ENCODE measurements at regions not wholly inside any gene's neighbourhood (a gene's known extent, or its start where the extent isn't known, plus 50 kb on each side); places are given as distances from the start of the nearest gene placed in this dataset.

DNA sequence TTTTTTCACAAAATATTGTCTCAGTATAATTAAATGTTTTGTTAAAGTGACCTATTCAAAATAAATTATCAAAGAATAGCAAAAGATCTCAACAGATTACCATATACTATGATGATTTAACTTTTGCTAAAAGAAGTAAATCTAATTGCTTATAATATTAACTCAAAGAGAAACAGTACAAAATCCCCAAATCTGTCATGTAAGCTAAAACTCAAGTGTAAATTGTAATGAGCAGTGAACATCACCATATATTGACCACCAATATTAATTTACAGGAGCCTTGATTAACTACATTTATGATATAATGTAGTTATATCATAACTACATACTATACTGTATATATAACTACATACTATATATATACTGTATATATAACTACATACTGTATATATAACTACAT is 174.4 kb downstream of the SLC39A8 start:
- no peaks in the 10 kb centered on the region for H3K9me3 Mint-ChIP-seq (ENCODE audit: unreplicated experiment)
- Histone ChIP-seq H3K36me3 (ENCODE audit: insufficient read depth, low read length) (no peaks in the 10 kb centered on the region), H2AFZ (ENCODE audit: low read depth, low read length) (no peak overlapping the region), H3K4me1 (ENCODE audit: insufficient read depth, low read length) (peaks cover 9% of the 10 kb centered on the region), H3K4me2 (ENCODE audit: low read length) (no peak overlapping the region), H3K27ac (ENCODE audit: low read depth, low read length) (no peak overlapping the region), H3K9me3 (ENCODE audit: insufficient read depth, low read depth, low read length) (no peaks in the 10 kb centered on the region), H3K27me3 (ENCODE audit: insufficient read depth, low read length) (no peaks in the 10 kb centered on the region), H3K79me2 (ENCODE audit: insufficient read depth, low read length) (no peaks in the 10 kb centered on the region), H3K4me3 (ENCODE audit: insufficient read depth, low read depth, low read length) (no peak overlapping the region), H4K20me1 (ENCODE audit: insufficient read depth, low read length) (no peaks in the 10 kb centered on the region), H3K9ac (ENCODE audit: low read length) (no peak overlapping the region)
- no peak for DNase-seq (ENCODE audit: low read depth)
- TF ChIP-seq, protein P1, sequence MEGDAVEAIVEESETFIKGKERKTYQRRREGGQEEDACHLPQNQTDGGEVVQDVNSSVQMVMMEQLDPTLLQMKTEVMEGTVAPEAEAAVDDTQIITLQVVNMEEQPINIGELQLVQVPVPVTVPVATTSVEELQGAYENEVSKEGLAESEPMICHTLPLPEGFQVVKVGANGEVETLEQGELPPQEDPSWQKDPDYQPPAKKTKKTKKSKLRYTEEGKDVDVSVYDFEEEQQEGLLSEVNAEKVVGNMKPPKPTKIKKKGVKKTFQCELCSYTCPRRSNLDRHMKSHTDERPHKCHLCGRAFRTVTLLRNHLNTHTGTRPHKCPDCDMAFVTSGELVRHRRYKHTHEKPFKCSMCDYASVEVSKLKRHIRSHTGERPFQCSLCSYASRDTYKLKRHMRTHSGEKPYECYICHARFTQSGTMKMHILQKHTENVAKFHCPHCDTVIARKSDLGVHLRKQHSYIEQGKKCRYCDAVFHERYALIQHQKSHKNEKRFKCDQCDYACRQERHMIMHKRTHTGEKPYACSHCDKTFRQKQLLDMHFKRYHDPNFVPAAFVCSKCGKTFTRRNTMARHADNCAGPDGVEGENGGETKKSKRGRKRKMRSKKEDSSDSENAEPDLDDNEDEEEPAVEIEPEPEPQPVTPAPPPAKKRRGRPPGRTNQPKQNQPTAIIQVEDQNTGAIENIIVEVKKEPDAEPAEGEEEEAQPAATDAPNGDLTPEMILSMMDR (IDR thresholded peaks at IDR 0.05; ENCODE audit: insufficient read depth, low read depth, low read length), result no peak
- TF ChIP-seq EZH2 (IDR thresholded peaks at IDR 0.05; ENCODE audit: insufficient read depth, low read length), result no peak
- no peaks in the 10 kb centered on the region for H3K27me3 Mint-ChIP-seq (ENCODE audit: low read depth, unreplicated experiment)
- H3K4me1 Mint-ChIP-seq (ENCODE audit: low read depth, unreplicated experiment), result peaks cover 17% of the 10 kb centered on the region
- no peak overlapping the region for H3K27ac Mint-ChIP-seq (ENCODE audit: unreplicated experiment)
- no peak overlapping the region for H3K4me3 Mint-ChIP-seq (ENCODE audit: unreplicated experiment)
- no peaks in the 10 kb centered on the region for H3K36me3 Mint-ChIP-seq (ENCODE audit: low read depth, unreplicated experiment)
- no peak for FAIRE-seq

DNA sequence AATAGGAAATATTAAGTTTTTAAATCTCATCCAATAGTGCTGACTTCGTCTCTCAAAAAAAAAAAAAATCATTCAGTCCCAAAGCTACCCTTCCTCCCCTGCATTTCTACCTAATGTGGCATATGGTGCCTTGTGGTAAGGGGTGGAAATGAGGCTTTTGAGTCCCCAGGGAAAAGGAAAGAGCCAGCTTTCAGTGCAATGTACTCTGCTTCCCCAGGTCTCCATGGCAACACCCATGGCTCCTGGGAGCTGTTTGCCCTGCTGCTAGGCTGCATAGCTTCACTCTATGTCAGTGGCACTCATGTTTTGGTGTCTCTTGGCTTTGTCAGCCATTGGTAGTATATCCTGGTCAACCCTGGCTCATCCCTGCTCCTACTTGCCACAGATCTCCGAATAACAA is 175.9 kb downstream of the SLC39A8 start:
- Histone ChIP-seq H3K9me3 (ENCODE audit: insufficient read depth, low read depth, low read length) (no peaks in the 10 kb centered on the region), H3K36me3 (ENCODE audit: insufficient read depth, low read length) (no peaks in the 10 kb centered on the region), H3K79me2 (ENCODE audit: insufficient read depth, low read length) (no peaks in the 10 kb centered on the region), H3K4me1 (ENCODE audit: insufficient read depth, low read length) (peaks cover 1% of the 10 kb centered on the region), H2AFZ (ENCODE audit: low read depth, low read length) (no peak overlapping the region), H3K4me2 (ENCODE audit: low read length) (no peak overlapping the region), H3K27me3 (ENCODE audit: insufficient read depth, low read length) (no peaks in the 10 kb centered on the region), H4K20me1 (ENCODE audit: insufficient read depth, low read length) (no peaks in the 10 kb centered on the region), H3K4me3 (ENCODE audit: insufficient read depth, low read depth, low read length) (no peak overlapping the region), H3K9ac (ENCODE audit: low read length) (no peak overlapping the region), H3K27ac (ENCODE audit: low read depth, low read length) (no peak overlapping the region)
- Mint-ChIP-seq H3K27ac (ENCODE audit: unreplicated experiment) (peak overlapping the region; percentile 67), H3K27me3 (ENCODE audit: low read depth, unreplicated experiment) (no peaks in the 10 kb centered on the region), H3K9me3 (ENCODE audit: unreplicated experiment) (no peaks in the 10 kb centered on the region), H3K4me3 (ENCODE audit: unreplicated experiment) (no peak overlapping the region), H3K36me3 (ENCODE audit: low read depth, unreplicated experiment) (no peaks in the 10 kb centered on the region), H3K4me1 (ENCODE audit: low read depth, unreplicated experiment) (peaks cover 14% of the 10 kb centered on the region)
- no peak for TF ChIP-seq EZH2 (IDR thresholded peaks at IDR 0.05; ENCODE audit: insufficient read depth, low read length)
- TF ChIP-seq, protein P1 (IDR thresholded peaks at IDR 0.05; ENCODE audit: insufficient read depth, low read depth, low read length), result no peak
- FAIRE-seq, result no peak
- no peak for DNase-seq (ENCODE audit: low read depth)

DNA sequence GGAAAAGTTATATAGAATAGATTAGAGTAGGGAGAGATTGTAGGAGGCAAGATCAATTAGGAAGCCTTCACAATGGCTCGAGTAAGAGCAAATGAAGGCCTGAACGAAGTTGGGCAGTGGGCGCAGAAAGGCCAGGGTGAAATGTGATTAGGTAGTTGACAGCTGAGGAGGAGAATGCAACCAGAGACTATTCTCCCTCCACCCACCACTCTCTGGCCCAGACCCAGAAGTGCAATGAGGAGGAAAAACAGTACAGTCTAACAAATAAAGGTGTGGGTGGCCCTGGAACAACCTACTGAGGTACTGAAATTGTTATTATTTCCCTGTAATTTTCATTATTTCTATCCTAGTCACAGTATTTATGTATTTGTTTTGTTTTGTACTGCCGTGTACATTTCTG is 176.7 kb downstream of the SLC39A8 start:
- TF ChIP-seq, protein P1 (IDR thresholded peaks at IDR 0.05; ENCODE audit: insufficient read depth, low read depth, low read length), result no peak
- TF ChIP-seq EZH2 (IDR thresholded peaks at IDR 0.05; ENCODE audit: insufficient read depth, low read length), result no peak
- no peak overlapping the region for H3K9ac ChIP-seq (ENCODE audit: low read length)
- Mint-ChIP-seq H3K27me3 (ENCODE audit: low read depth, unreplicated experiment) (no peaks in the 10 kb centered on the region), H3K27ac (ENCODE audit: unreplicated experiment) (no peak overlapping the region), H3K36me3 (ENCODE audit: low read depth, unreplicated experiment) (no peaks in the 10 kb centered on the region), H3K4me3 (ENCODE audit: unreplicated experiment) (no peak overlapping the region), H3K4me1 (ENCODE audit: low read depth, unreplicated experiment) (peaks cover 20% of the 10 kb centered on the region), H3K9me3 (ENCODE audit: unreplicated experiment) (no peaks in the 10 kb centered on the region)
- FAIRE-seq, result no peak
- H3K9me3 ChIP-seq (ENCODE audit: insufficient read depth, low read depth, low read length), result no peaks in the 10 kb centered on the region
- H3K27ac ChIP-seq (ENCODE audit: low read depth, low read length), result no peak overlapping the region
- peak; percentile 22 for DNase-seq (ENCODE audit: low read depth)
- no peaks in the 10 kb centered on the region for H3K79me2 ChIP-seq (ENCODE audit: insufficient read depth, low read length)
- no peak overlapping the region for H2AFZ ChIP-seq (ENCODE audit: low read depth, low read length)
- H3K27me3 ChIP-seq (ENCODE audit: insufficient read depth, low read length), result no peaks in the 10 kb centered on the region
- H3K36me3 ChIP-seq (ENCODE audit: insufficient read depth, low read length), result no peaks in the 10 kb centered on the region
- H3K4me1 ChIP-seq (ENCODE audit: insufficient read depth, low read length), result no peaks in the 10 kb centered on the region
- H4K20me1 ChIP-seq (ENCODE audit: insufficient read depth, low read length), result no peaks in the 10 kb centered on the region
- no peak overlapping the region for H3K4me2 ChIP-seq (ENCODE audit: low read length)
- no peak overlapping the region for H3K4me3 ChIP-seq (ENCODE audit: insufficient read depth, low read depth, low read length)

Data from astrocyte (in vitro differentiated cells and primary cell).